HepG2 (cell line): ENCODE measurements at regions not wholly inside any gene's neighbourhood (a gene's known extent, or its start where the extent isn't known, plus 50 kb on each side); places are given as distances from the start of the nearest gene placed in this dataset.
A peak's percentile ranks its signal among the peaks of the same experiment; 100 is the strongest.

ENCODE experiments used
- CENPX ChIP-seq: sonication (generic); formaldehyde crosslinking; IDR thresholded peaks from 2 replicates; pipeline ENCODE4 v1.9.0; 2021; ENCODE audit warnings: mild to moderate bottlenecking, missing genetic modification reagents, moderate library complexity
- FLYWCH1 ChIP-seq: sonication (generic); formaldehyde crosslinking; IDR thresholded peaks from 2 replicates; pipeline ENCODE4 v1.8.1; 2023; ENCODE audit warnings: mild to moderate bottlenecking, missing genetic modification reagents
- FOSL2 ChIP-seq: sonication (generic); formaldehyde crosslinking; IDR thresholded peaks from 2 replicates; pipeline ENCODE4 v1.4.0; 2020; ENCODE audit warnings: missing genetic modification reagents
- KDM2A ChIP-seq: sonication (generic); formaldehyde crosslinking; IDR thresholded peaks from 2 replicates; pipeline ENCODE4 v1.4.0; 2020; ENCODE audit warnings: low read depth, missing genetic modification reagents, borderline replicate concordance
- KLF16 ChIP-seq, 2 experiments: sonication (generic) in 1 of 2; formaldehyde crosslinking in 1 of 2; IDR thresholded peaks; 2 replicates each; pipeline versions ENCODE4 v1.6.1 to v1.8.0; 2016 to 2023; ENCODE audit warnings: missing genetic modification reagents in 2 of 2, missing compliant biosample characterization in 1 of 2
- MIER3 ChIP-seq: IDR thresholded peaks from 2 replicates; pipeline ENCODE4 v1.6.1; 2016; ENCODE audit warnings: missing compliant biosample characterization, borderline replicate concordance
- MYNN ChIP-seq: sonication (generic); formaldehyde crosslinking; IDR thresholded peaks from 2 replicates; pipeline ENCODE4 v1.4.0; 2020; ENCODE audit warnings: mild to moderate bottlenecking, low read depth, missing genetic modification reagents
- POLR2AphosphoS2 ChIP-seq: IDR thresholded peaks from 2 replicates; pipeline ENCODE4 v1.6.1; 2011; ENCODE audit warnings: low read depth, low read length, improper control_type of control experiment
- RARA ChIP-seq: IDR thresholded peaks from 2 replicates; pipeline ENCODE4 v1.6.1; 2016; ENCODE audit warnings: missing genetic modification reagents, missing compliant biosample characterization
- RARG ChIP-seq: sonication (generic); formaldehyde crosslinking; IDR thresholded peaks from 2 replicates; pipeline ENCODE4 v1.4.0; 2020; ENCODE audit warnings: low read depth, mild to moderate bottlenecking, missing genetic modification reagents
- RBAK ChIP-seq: sonication (generic); formaldehyde crosslinking; IDR thresholded peaks from 2 replicates; pipeline ENCODE4 v1.5.1; 2020; ENCODE audit warnings: mild to moderate bottlenecking, missing genetic modification reagents
- SIX4 ChIP-seq: sonication (generic); formaldehyde crosslinking; IDR thresholded peaks from 2 replicates; pipeline ENCODE4 v1.4.0; 2020; ENCODE audit warnings: missing genetic modification reagents
- SRF ChIP-seq: IDR thresholded peaks from 2 replicates; pipeline ENCODE4 v1.6.1; 2011; ENCODE audit warnings: mild to moderate bottlenecking, low read depth, low read length, moderate library complexity
- SRSF4 ChIP-seq: fragments of 200-400 bp; formaldehyde crosslinking; IDR thresholded peaks from one replicate; pipeline ENCODE4 v1.6.1; 2018; ENCODE audit warnings: mild to moderate bottlenecking, low read depth, low read length, moderate library complexity; ENCODE audit not compliant: poor library complexity, severe bottlenecking
- ZKSCAN5 ChIP-seq: sonication (generic); formaldehyde crosslinking; IDR thresholded peaks from 2 replicates; pipeline ENCODE4 v1.5.1; 2020; ENCODE audit warnings: mild to moderate bottlenecking, missing genetic modification reagents
- ZNF160 ChIP-seq: sonication (generic); formaldehyde crosslinking; IDR thresholded peaks from 2 replicates; pipeline ENCODE4 v1.8.0; 2022; ENCODE audit warnings: mild to moderate bottlenecking, inconsistent platforms, missing genetic modification reagents
- ZNF251 ChIP-seq: sonication (generic); formaldehyde crosslinking; IDR thresholded peaks from 2 replicates; pipeline ENCODE4 v1.9.0; 2021; ENCODE audit warnings: mild to moderate bottlenecking, missing genetic modification reagents
- ZNF34 ChIP-seq: sonication (generic); formaldehyde crosslinking; IDR thresholded peaks from 2 replicates; pipeline ENCODE4 v1.4.0; 2020; ENCODE audit warnings: mild to moderate bottlenecking, missing genetic modification reagents, borderline replicate concordance
- ZNF354B ChIP-seq: sonication (generic); formaldehyde crosslinking; IDR thresholded peaks from 2 replicates; pipeline ENCODE4 v1.8.0; 2022; ENCODE audit warnings: mild to moderate bottlenecking, missing genetic modification reagents
- ZNF543 ChIP-seq: sonication (generic); formaldehyde crosslinking; IDR thresholded peaks from 2 replicates; pipeline ENCODE4 v1.4.0; 2020; ENCODE audit warnings: mild to moderate bottlenecking, missing genetic modification reagents
- ZNF598 ChIP-seq: sonication (generic); formaldehyde crosslinking; IDR thresholded peaks from 2 replicates; pipeline ENCODE4 v1.5.1; 2020; ENCODE audit warnings: mild to moderate bottlenecking, missing genetic modification reagents, borderline replicate concordance
- ZNF768 ChIP-seq: sonication (generic); formaldehyde crosslinking; IDR thresholded peaks from 2 replicates; pipeline ENCODE4 v1.4.0; 2020; ENCODE audit warnings: missing genetic modification reagents
- ZNF780A ChIP-seq: sonication (generic); formaldehyde crosslinking; IDR thresholded peaks from 2 replicates; pipeline ENCODE4 v1.8.0; 2022; ENCODE audit warnings: mild to moderate bottlenecking, missing genetic modification reagents, moderate library complexity
- TF ChIP-seq, protein P1 (sequence below): sonication (generic); formaldehyde crosslinking; IDR thresholded peaks from 2 replicates; pipeline ENCODE4 v1.5.0; 2020; ENCODE audit warnings: missing genetic modification reagents, mild to moderate bottlenecking, borderline replicate concordance
- TF ChIP-seq, protein P2 (sequence below): sonication (generic); formaldehyde crosslinking; IDR thresholded peaks from 2 replicates; pipeline ENCODE4 v1.4.0; 2020; ENCODE audit warnings: missing genetic modification reagents
- TF ChIP-seq, protein P3 (sequence below): sonication (generic); formaldehyde crosslinking; IDR thresholded peaks from 2 replicates; pipeline ENCODE4 v1.4.0; 2020; ENCODE audit warnings: mild to moderate bottlenecking, missing genetic modification reagents
- TF ChIP-seq, protein P4 (sequence below): sonication (generic); formaldehyde crosslinking; IDR thresholded peaks from 2 replicates; pipeline ENCODE4 v1.5.0; 2020; ENCODE audit warnings: mild to moderate bottlenecking, missing genetic modification reagents, borderline replicate concordance
- TF ChIP-seq, protein P5 (sequence below): sonication (generic); formaldehyde crosslinking; IDR thresholded peaks from 2 replicates; pipeline ENCODE4 v1.8.1; 2023; ENCODE audit warnings: mild to moderate bottlenecking, missing genetic modification reagents, borderline replicate concordance

DNA sequence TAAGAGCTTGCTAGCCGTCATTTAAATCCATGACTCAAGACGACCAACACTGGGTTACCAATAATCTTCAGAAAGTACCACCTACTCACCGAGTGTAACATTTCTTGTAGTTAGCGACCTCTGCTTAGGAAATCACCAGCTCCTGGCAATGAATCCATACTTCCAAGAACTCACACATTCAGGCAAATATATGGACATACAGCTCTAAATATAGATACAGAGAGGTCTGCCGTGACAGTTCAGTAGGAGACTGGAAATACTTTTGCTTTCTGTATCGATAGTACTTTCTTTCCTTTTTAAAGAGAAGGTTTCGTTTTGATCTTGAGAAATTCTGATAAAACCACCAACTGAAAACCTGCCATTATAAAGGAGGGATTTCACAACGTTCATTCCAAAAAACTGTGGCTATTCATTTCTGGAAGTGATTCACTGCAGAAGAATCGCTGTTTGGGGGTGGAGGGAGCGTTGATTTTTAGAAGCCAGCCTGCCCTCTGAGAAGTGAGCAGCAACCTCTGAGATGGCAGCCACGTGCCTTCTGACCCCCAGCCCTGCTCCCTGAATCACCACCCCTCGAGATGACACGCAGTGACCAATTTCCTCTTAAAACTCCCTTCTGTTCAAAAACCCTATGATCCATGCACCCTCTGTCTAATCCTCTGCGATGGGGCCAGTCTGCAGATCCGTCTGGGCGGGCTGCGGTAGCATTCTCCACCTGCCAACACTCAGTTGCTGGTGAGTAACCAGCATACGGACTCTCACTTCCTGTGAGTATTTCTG is 179.0 kb upstream of the KLF14 start (continued):
- TF ChIP-seq, protein P1, sequence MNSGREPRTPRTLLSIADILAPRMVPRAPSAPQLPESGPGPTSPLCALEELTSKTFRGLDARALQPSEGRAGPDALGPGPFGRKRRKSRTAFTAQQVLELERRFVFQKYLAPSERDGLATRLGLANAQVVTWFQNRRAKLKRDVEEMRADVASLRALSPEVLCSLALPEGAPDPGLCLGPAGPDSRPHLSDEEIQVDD (CRISPR knock-in tag), result no peak
- no peak for TF ChIP-seq ZNF354B (CRISPR knock-in tag)
- no peak for TF ChIP-seq SRSF4
- TF ChIP-seq, protein P2, sequence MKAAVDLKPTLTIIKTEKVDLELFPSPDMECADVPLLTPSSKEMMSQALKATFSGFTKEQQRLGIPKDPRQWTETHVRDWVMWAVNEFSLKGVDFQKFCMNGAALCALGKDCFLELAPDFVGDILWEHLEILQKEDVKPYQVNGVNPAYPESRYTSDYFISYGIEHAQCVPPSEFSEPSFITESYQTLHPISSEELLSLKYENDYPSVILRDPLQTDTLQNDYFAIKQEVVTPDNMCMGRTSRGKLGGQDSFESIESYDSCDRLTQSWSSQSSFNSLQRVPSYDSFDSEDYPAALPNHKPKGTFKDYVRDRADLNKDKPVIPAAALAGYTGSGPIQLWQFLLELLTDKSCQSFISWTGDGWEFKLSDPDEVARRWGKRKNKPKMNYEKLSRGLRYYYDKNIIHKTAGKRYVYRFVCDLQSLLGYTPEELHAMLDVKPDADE (CRISPR knock-in tag), result no peak
- peak in 1 of 2 experiments; percentile 21; a peak in 1 of 4 replicates for TF ChIP-seq KLF16 (CRISPR knock-in tag; IDR thresholded peaks at IDR 0.05)
- TF ChIP-seq, protein P3, sequence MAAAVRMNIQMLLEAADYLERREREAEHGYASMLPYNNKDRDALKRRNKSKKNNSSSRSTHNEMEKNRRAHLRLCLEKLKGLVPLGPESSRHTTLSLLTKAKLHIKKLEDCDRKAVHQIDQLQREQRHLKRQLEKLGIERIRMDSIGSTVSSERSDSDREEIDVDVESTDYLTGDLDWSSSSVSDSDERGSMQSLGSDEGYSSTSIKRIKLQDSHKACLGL (CRISPR knock-in tag), result no peak
- peak; percentile 16; the same call in 1 of the 2 replicates for TF ChIP-seq MIER3 (CRISPR knock-in tag)
- no peak for TF ChIP-seq POLR2AphosphoS2
- no peak for TF ChIP-seq ZNF160
- no peak for TF ChIP-seq ZNF251
- TF ChIP-seq, protein P4, sequence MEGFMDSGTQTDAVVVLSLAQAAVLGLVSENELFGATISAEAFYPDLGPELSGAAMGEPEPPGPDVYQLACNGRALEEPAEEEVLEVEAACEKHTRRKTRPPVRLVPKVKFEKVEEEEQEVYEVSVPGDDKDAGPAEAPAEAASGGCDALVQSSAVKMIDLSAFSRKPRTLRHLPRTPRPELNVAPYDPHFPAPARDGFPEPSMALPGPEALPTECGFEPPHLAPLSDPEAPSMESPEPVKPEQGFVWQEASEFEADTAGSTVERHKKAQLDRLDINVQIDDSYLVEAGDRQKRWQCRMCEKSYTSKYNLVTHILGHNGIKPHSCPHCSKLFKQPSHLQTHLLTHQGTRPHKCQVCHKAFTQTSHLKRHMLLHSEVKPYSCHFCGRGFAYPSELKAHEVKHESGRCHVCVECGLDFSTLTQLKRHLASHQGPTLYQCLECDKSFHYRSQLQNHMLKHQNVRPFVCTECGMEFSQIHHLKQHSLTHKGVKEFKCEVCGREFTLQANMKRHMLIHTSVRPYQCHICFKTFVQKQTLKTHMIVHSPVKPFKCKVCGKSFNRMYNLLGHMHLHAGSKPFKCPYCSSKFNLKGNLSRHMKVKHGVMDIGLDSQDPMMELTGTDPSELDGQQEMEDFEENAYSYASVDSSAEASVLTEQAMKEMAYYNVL (CRISPR knock-in tag), result peak; percentile 63; the same call in 1 of the 2 replicates
- TF ChIP-seq RARG, result no peak
- no peak for TF ChIP-seq ZKSCAN5
- TF ChIP-seq SIX4 (CRISPR knock-in tag), result no peak
- no peak for TF ChIP-seq ZNF34
- TF ChIP-seq, protein P5, sequence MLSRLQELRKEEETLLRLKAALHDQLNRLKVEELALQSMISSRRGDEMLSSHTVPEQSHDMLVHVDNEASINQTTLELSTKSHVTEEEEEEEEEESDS, result no peak
- peak; percentile 59 for TF ChIP-seq RARA (CRISPR knock-in tag)
- no peak for TF ChIP-seq SRF
- peak; percentile 94 for TF ChIP-seq FOSL2
- TF ChIP-seq KDM2A (CRISPR knock-in tag), result 0 out of 2 replicates have a peak, but pooled peaks have one; percentile 30
- TF ChIP-seq RBAK (CRISPR knock-in tag), result no peak
- no peak for TF ChIP-seq ZNF780A (CRISPR knock-in tag)
- TF ChIP-seq FLYWCH1 (CRISPR knock-in tag), result no peak
- TF ChIP-seq ZNF768 (CRISPR knock-in tag), result no peak
- no peak; the same call in 1 of the 2 replicates for TF ChIP-seq MYNN (CRISPR knock-in tag)
- TF ChIP-seq CENPX (CRISPR knock-in tag), result no peak
- no peak for TF ChIP-seq ZNF598
- TF ChIP-seq ZNF543, result no peak
